ENCODE measurements at regions not wholly inside any gene's neighbourhood (a gene's known extent, or its start where the extent isn't known, plus 50 kb on each side); places are given as distances from the start of the nearest gene placed in this dataset.
"Not testable (repeated sequence)": the region's sequence is repeated elsewhere in the genome, so short reads cannot be mapped to it uniquely, and the experiment has no call there.

DNA sequence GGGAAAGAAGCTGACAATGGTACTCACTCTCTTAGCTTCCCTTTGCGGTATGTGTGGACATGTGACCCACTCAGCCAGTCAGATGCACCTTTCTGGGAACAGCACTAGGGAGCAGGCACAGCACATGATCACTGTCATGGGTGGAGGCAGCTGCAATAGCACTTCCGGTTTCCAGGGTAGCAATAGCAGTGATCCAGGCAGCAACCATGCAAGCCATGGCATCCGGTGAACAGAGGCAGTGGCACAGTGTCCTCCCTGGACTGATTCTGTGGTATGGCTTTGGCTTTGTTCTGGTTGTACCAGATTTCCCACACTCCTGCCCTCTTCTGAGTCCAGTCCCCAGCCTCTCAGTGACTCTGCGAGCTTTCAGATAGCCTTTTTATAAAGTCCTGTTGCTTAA is 86.8 kb upstream of the NAMPT start:
- DNase-seq (ENCODE audit: insufficient read length, low spot score), result no peak

DNA sequence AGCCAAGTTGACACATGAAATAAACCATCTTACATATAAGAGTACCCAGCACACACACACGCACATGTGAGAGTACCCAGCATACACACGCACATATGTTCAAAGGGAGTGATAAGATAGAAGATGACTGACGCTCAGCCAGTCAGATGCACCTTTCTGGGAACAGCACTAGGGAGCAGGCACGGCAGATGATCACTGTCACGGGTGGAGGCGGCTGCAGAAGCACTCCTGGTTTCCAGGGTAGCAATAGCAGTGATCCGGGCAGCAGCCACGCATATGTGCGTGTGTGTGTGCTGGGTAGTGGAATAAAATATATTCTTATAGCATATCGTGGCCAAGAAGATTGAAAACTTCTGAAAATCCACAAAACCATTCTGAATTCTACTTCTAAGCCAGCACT is 85.8 kb upstream of the NAMPT start:
- no peak for DNase-seq (ENCODE audit: insufficient read length, low spot score)
- TF ChIP-seq POLR2A (IDR thresholded peaks at IDR 0.05; ENCODE audit: low read depth, low read length) (no peak), PAX5 (IDR thresholded peaks at IDR 0.05; ENCODE audit: insufficient read depth, low read length, severe bottlenecking) (no peak), TAF1 (IDR thresholded peaks at IDR 0.05; ENCODE audit: low read depth, low read length) (no peak), POLR2AphosphoS5 (IDR thresholded peaks at IDR 0.05; ENCODE audit: low read depth, low read length) (no peak), SPI1 (IDR thresholded peaks at IDR 0.05; ENCODE audit: low read depth, low read length) (no peak)
- FAIRE-seq, result peak; percentile 66

More for the DNA sequence above, 86.8 kb upstream of the NAMPT start:
- no peak for FAIRE-seq
- TF ChIP-seq PAX5 (IDR thresholded peaks at IDR 0.05; ENCODE audit: insufficient read depth, low read length, severe bottlenecking) (no peak), POLR2AphosphoS5 (IDR thresholded peaks at IDR 0.05; ENCODE audit: low read depth, low read length) (no peak), POLR2A (IDR thresholded peaks at IDR 0.05; ENCODE audit: low read depth, low read length) (no peak)

GRCh38 chr7:106369816-106370215 is 85.0 kb upstream of the NAMPT start:
- TF ChIP-seq TAF1 (IDR thresholded peaks at IDR 0.05; ENCODE audit: low read depth, low read length) (no peak), SPI1 (IDR thresholded peaks at IDR 0.05; ENCODE audit: low read depth, low read length) (no peak), POLR2AphosphoS5 (IDR thresholded peaks at IDR 0.05; ENCODE audit: low read depth, low read length) (no peak), POLR2A (IDR thresholded peaks at IDR 0.05; ENCODE audit: low read depth, low read length) (no peak), POU2F2 (IDR thresholded peaks at IDR 0.05; ENCODE audit: low read depth, low read length) (no peak)
- FAIRE-seq, result no peak
- no peak for DNase-seq (ENCODE audit: insufficient read length, low spot score)

DNA sequence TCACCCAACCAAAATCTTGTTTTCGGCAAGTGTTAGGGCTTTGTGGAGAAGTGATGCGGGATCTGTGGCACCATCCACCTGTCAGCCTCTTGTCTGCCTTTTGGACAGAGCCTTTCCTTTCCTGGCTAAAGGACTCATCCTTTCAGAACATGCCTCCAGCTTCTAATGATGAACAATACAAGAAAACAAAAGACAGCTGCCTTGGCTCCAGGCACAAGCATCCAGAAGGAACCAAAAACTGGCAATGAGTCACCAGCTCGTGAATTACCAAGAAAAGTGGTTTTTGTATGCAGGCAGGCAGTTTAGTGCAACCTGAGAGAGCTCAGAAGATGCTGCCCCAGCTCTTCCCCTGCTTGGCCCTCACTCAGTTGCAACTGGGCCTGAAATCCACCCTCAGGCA is 84.6 kb upstream of the NAMPT start:
- no peak for DNase-seq (ENCODE audit: insufficient read length, low spot score)
- TF ChIP-seq SPI1 (IDR thresholded peaks at IDR 0.05; ENCODE audit: low read depth, low read length), result no peak
- TF ChIP-seq TAF1 (IDR thresholded peaks at IDR 0.05; ENCODE audit: low read depth, low read length), result no peak
- no peak for FAIRE-seq

GRCh38 chr7:106367664-106368063 is 82.9 kb upstream of the NAMPT start:
- TF ChIP-seq PAX5 (IDR thresholded peaks at IDR 0.05; ENCODE audit: insufficient read depth, low read length, severe bottlenecking) (no peak), POLR2A (IDR thresholded peaks at IDR 0.05; ENCODE audit: low read depth, low read length) (no peak), TAF1 (IDR thresholded peaks at IDR 0.05; ENCODE audit: low read depth, low read length) (no peak), SPI1 (IDR thresholded peaks at IDR 0.05; ENCODE audit: low read depth, low read length) (no peak), POU2F2 (IDR thresholded peaks at IDR 0.05; ENCODE audit: low read depth, low read length) (no peak), POLR2AphosphoS5 (IDR thresholded peaks at IDR 0.05; ENCODE audit: low read depth, low read length) (no peak)
- no peak for FAIRE-seq

DNA sequence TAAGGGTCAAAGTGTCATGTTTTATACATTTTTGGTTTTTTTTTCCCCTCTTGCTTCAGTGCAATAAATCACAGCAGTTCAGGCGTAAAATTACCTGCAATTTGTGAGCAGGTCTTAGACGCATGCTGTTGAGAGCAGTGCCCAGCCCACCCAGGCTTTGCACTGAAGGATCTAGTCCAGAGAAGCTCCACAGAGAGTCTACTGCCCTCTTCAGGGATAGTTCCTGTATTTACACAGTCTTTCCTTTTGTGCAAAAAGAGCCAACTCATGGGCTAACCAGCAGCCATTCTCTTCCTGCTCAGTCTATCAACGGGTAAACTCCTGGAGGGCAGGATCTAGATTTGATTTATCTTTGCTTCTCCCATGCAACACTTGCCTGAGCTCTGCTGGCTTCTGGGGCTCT is 82.2 kb upstream of the NAMPT start:
- FAIRE-seq (no peak), DNase-seq (ENCODE audit: insufficient read length, low spot score) (no peak)

More at GRCh38 chr7:106367664-106368063, 82.9 kb upstream of the NAMPT start:
- no peak for DNase-seq (ENCODE audit: insufficient read length, low spot score)

GRCh38 chr7:106365252-106366005 is 80.6 kb upstream of the NAMPT start:
- FAIRE-seq (no peak), DNase-seq (ENCODE audit: insufficient read length, low spot score) (no peak)
- TF ChIP-seq PAX5 (IDR thresholded peaks at IDR 0.05; ENCODE audit: insufficient read depth, low read length, severe bottlenecking) (no peak), SPI1 (IDR thresholded peaks at IDR 0.05; ENCODE audit: low read depth, low read length) (no peak), POLR2A (IDR thresholded peaks at IDR 0.05; ENCODE audit: low read depth, low read length) (no peak), POLR2AphosphoS5 (IDR thresholded peaks at IDR 0.05; ENCODE audit: low read depth, low read length) (no peak), POU2F2 (IDR thresholded peaks at IDR 0.05; ENCODE audit: low read depth, low read length) (no peak)

More for the DNA sequence above, 82.2 kb upstream of the NAMPT start:
- TF ChIP-seq PAX5 (IDR thresholded peaks at IDR 0.05; ENCODE audit: insufficient read depth, low read length, severe bottlenecking) (no peak), POLR2AphosphoS5 (IDR thresholded peaks at IDR 0.05; ENCODE audit: low read depth, low read length) (no peak), POLR2A (IDR thresholded peaks at IDR 0.05; ENCODE audit: low read depth, low read length) (no peak), POU2F2 (IDR thresholded peaks at IDR 0.05; ENCODE audit: low read depth, low read length) (no peak), TAF1 (IDR thresholded peaks at IDR 0.05; ENCODE audit: low read depth, low read length) (no peak), SPI1 (IDR thresholded peaks at IDR 0.05; ENCODE audit: low read depth, low read length) (no peak)

- peak; percentile 59 for TF ChIP-seq SPI1 (IDR thresholded peaks at IDR 0.05; ENCODE audit: low read depth, low read length)
- FAIRE-seq, result not testable (repeated sequence)
These were observed 77.7 kb upstream of the NAMPT start for GRCh38 chr7:106362507-106362906.

GRCh38 chr7:106358103-106358663 is 73.4 kb upstream of the NAMPT start:
- no peak for TF ChIP-seq PAX5 (IDR thresholded peaks at IDR 0.05; ENCODE audit: insufficient read depth, low read length, severe bottlenecking)
- TF ChIP-seq TAF1 (IDR thresholded peaks at IDR 0.05; ENCODE audit: low read depth, low read length), result no peak
- TF ChIP-seq POU2F2 (IDR thresholded peaks at IDR 0.05; ENCODE audit: low read depth, low read length), result no peak
- TF ChIP-seq SPI1 (IDR thresholded peaks at IDR 0.05; ENCODE audit: low read depth, low read length), result no peak
- TF ChIP-seq POLR2AphosphoS5 (IDR thresholded peaks at IDR 0.05; ENCODE audit: low read depth, low read length), result no peak
- no peak for TF ChIP-seq POLR2A (IDR thresholded peaks at IDR 0.05; ENCODE audit: low read depth, low read length)
- DNase-seq (ENCODE audit: insufficient read length, low spot score), result no peak
- FAIRE-seq, result peak; percentile 23

More at GRCh38 chr7:106362507-106362906, 77.7 kb upstream of the NAMPT start:
- not testable (repeated sequence) for DNase-seq (ENCODE audit: insufficient read length, low spot score)

GRCh38 chr7:106357675-106358074 is 72.9 kb upstream of the NAMPT start:
- TF ChIP-seq POLR2A (IDR thresholded peaks at IDR 0.05; ENCODE audit: low read depth, low read length) (no peak), PAX5 (IDR thresholded peaks at IDR 0.05; ENCODE audit: insufficient read depth, low read length, severe bottlenecking) (no peak), POLR2AphosphoS5 (IDR thresholded peaks at IDR 0.05; ENCODE audit: low read depth, low read length) (no peak), SPI1 (IDR thresholded peaks at IDR 0.05; ENCODE audit: low read depth, low read length) (no peak), TAF1 (IDR thresholded peaks at IDR 0.05; ENCODE audit: low read depth, low read length) (no peak), POU2F2 (IDR thresholded peaks at IDR 0.05; ENCODE audit: low read depth, low read length) (no peak)
- DNase-seq (ENCODE audit: insufficient read length, low spot score) (no peak), FAIRE-seq (no peak)

Measured in GM12891 (cell line).